ENCODE measurements at regions not wholly inside any gene's neighbourhood (a gene's known extent, or its start where the extent isn't known, plus 50 kb on each side); places are given as distances from the start of the nearest gene placed in this dataset.
"Not testable (repeated sequence)": the region's sequence is repeated elsewhere in the genome, so short reads cannot be mapped to it uniquely, and the experiment has no call there.

DNA sequence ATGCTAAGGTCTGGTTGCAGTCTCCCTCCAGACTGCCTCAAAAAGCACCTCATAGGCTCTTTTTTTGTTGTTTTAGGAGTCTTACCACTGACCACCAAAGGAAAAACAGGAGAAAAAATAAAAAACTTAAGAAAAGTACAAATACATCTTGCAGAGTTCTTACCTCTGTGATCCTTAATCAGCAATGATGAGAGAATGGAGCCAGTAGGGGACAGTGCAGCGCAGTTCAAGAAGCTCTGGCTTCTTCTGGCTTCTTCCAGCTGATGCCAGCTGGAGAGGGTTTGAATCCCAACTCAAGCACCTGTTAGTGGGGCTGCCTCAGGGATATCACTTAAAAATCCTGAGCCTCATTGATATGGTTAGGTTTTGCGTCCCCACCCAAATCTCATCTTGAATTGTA lies 223.3 kb upstream of the ISX start:
- no peak for DNase-seq
- TF ChIP-seq GATA1 (IDR thresholded peaks at IDR 0.05; ENCODE audit: low read depth, low read length) (no peak), POLR2A (IDR thresholded peaks at IDR 0.05; ENCODE audit: low read length) (no peak)

DNA sequence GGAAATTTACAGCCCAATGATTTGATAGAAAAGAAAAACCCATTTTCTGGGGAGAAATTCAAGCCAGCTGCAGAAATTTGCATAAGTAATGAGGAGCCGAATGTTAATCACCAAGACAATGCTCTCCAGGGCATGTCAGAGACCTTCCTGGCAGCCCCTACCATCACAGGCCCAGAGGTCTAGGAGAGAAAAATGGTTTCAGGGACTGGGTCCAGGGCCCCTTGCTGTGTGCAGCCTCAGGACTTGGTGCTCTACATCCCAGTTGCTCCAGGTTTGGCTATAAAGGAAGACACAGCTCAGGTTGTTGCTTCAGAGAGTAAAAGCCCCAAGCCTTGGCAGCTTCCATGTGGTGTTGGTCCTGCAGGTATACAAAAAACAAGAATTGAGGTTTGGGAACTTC lies 222.2 kb upstream of the ISX start:
- DNase-seq = not testable (repeated sequence)

DNA sequence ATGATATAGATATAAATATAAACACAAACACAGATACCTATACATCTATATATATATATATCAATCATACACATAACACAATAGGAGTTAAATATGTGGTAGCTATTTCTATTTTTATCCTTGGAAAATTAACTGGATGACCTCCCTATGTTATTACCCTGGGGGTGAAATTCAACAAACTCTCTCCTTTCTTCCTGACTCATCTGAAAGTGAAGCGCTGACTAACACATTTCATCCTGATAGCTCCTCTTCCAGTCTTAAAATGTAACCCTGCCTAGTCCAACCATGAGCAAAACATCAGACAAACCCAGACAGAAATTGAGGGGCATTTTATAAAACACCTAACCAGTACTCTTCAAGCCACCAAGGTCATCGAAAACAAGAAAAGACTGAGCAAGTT lies 220.6 kb upstream of the ISX start:
- DNase-seq = no peak
- TF ChIP-seq GATA1 (IDR thresholded peaks at IDR 0.05; ENCODE audit: low read depth, low read length) (no peak), POLR2A (IDR thresholded peaks at IDR 0.05; ENCODE audit: low read length) (no peak)

DNA sequence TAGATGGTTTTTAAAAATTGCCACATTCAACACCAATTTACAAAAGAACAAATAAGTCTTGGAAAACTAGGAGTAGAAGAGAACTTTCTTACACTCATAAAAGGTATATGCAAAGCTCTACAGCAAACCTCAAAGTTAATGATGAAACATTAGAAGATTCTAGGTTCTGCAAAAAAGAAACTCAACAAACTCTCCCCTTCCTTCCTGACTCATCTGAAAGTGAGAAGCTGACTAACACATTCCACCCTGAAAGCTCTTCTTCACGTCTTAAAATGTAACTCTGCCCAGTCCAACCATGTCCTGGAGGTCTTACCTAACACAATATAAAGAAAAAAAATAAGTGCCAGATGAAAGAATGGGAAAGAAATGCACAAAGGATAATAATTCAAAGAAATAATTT lies 218.9 kb upstream of the ISX start:
- no peak for DNase-seq
- TF ChIP-seq GATA1 (IDR thresholded peaks at IDR 0.05; ENCODE audit: low read depth, low read length) (no peak), POLR2A (IDR thresholded peaks at IDR 0.05; ENCODE audit: low read length) (no peak)

DNA sequence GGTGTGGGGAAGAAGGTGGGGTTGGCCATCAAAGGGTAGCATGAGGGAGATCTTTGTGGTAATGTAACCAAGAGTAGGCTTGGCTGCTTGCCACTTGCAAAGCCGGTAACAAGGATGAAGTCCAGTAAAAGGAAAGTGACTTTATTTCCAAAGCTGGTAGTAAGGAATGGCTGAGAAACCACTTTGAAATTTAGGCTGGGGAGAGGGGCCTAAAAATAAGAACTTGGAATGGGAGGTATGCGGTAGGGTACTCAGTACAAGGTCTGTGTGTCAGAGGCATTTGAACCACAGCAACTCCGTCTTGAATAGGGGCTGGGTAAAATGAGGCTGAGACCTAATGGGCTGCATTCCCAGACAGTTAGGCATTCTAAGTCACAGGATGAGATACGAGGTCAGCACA lies 216.0 kb upstream of the ISX start:
- TF ChIP-seq GATA1 (IDR thresholded peaks at IDR 0.05; ENCODE audit: low read depth, low read length) = no peak
- no peak for TF ChIP-seq POLR2A (IDR thresholded peaks at IDR 0.05; ENCODE audit: low read length)
- no peak for DNase-seq

DNA sequence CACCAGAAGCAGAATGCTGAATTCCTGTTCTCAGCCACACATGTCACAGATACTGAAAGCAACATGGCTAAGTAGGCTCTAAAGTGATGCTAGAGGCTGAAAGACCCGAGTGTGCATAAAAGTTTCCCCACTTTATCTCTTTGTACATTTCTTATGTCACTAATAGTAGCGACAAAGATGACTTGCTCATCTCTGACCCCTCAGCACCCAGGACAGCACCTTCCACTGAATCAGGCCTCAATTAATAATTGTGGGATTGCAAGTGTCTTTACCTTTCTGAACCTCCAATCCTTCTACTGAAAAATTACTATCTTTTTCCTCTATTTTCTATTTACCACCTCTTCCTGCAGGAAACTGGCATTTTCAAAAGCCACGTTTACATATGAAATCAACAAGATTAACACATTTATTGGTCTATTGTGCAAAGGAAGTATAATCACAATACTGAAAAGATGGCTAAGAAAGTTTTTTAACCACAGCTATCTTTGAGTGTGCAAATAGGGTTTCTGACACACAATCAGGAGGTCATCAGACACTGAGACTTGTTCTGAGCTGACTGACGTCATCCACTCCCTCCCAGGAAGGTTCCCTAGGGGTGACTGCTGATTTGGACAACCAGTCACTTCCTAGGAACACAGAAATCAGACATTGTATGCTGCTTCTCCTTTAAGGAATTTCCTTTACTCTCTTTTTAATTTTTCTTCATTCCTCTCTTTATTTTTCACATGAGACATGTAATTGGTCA lies 213.9 kb upstream of the ISX start:
- TF ChIP-seq POLR2A (IDR thresholded peaks at IDR 0.05; ENCODE audit: low read length) (no peak), GATA1 (IDR thresholded peaks at IDR 0.05; ENCODE audit: low read depth, low read length) (no peak)
- DNase-seq = no peak

DNA sequence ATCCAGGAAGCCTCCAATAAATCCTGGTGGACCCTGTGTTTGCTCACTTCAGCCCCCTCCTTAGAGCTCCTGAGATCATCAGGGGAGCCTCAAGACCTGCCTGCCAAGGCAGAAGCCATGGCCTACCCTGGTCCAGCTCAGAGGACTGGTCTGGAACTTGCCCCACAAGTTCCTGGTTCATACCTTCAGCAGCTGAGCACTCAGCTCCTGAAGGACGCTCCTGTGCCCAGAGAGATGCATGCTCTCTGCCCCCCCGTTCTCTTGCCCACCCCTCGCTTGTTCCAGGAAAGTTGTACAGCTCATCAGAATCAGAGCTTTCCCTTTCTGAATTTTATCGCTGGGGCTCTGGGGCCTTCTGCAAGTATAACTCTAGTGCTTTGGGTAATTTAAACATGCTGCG lies 210.5 kb upstream of the ISX start:
- TF ChIP-seq GATA1 (IDR thresholded peaks at IDR 0.05; ENCODE audit: low read depth, low read length) (no peak), POLR2A (IDR thresholded peaks at IDR 0.05; ENCODE audit: low read length) (no peak)
- DNase-seq = no peak

DNA sequence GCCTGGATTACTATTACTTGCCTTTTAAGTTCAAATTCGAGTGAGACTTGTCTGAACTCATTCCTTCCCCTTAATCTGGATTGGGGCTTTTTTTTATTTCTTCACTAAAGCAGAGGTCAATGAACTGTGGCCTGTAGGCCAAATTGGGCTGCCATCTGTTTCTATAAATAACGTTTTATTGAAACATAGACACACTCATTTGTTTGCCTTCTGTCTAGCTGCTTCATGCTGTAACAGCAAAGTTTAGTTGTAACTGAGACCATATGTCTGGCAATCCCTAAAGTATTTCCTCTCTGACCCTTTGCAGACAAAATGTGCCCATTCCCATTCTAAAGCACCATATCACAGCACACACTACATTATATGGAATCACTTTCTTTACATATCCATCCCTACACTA lies 207.9 kb upstream of the ISX start:
- TF ChIP-seq GATA1 (IDR thresholded peaks at IDR 0.05; ENCODE audit: low read depth, low read length) (no peak), POLR2A (IDR thresholded peaks at IDR 0.05; ENCODE audit: low read length) (no peak)
- DNase-seq = no peak

DNA sequence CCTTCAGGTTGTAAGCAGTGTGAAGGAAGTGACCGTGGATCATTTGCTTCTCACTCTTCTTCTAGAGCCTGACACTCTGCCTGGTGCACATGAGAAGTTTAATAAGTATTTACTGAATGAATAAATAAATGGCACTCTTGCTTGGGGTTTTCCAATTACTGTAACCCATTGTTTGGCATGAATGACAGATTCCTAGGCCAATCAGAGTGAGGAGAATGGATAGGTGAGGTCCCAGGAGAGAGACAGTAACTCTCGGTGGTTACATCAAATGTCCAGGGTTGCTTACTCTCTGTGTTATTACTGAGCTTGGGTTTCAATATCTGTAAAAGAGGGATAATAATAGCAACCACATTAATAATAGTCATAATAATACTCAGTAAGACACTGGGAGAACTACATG lies 204.2 kb upstream of the ISX start:
- DNase-seq = no peak
- TF ChIP-seq POLR2A (IDR thresholded peaks at IDR 0.05; ENCODE audit: low read length) (no peak), GATA1 (IDR thresholded peaks at IDR 0.05; ENCODE audit: low read depth, low read length) (no peak)

DNA sequence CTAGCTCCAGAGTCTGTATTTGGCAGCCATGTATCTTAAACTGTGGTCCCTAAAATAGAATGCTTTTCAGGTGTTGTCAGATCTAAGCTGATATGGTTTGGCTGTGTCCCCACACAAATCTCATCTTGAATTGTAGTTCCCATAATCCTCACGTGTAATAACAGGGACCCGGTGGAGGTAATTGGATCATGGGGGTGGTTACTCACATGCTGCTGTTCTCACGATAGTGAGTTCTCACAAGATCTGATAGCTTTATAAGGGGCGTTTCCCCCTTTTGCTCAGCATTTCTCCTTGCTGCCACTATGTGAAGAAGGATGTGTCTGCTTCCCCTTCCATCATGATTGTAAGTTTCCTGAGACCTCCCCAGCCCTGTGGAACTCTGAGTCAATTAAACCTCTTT lies 199.9 kb upstream of the ISX start:
- DNase-seq = no peak
- no peak for TF ChIP-seq POLR2A (IDR thresholded peaks at IDR 0.05; ENCODE audit: low read length)
- TF ChIP-seq GATA1 (IDR thresholded peaks at IDR 0.05; ENCODE audit: low read depth, low read length) = no peak

DNA sequence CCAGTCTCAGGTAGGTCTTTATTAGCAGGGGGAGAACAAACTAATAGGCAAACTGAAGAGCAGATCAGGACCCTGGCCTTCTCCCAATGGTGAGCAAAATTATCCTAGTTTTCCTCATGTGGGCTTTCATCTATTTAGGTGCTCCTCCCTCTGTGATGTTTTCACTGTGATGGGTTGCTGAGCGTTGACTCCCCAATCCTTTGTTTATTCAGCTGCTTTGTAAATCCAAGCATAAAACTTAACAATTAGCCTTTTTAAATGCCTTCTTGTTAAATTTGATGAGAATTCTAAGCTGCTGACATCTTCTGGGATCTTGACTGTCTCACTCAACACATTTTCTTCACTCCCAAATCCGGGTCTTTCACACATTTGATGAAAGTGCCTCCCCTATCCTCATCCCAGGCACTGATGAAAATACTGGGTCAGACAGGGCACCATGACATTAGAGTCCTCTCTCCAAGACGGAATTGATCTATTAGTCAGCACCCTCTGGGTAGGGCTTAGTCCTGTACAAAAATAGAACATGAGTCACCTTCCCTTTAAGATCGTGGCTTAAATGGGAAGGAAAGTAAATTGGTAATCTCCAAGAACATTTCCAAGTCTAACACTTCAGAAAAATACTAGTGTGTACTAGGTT lies 199.3 kb upstream of the ISX start:
- TF ChIP-seq GATA1 (IDR thresholded peaks at IDR 0.05; ENCODE audit: low read depth, low read length) = no peak
- no peak for DNase-seq

DNA sequence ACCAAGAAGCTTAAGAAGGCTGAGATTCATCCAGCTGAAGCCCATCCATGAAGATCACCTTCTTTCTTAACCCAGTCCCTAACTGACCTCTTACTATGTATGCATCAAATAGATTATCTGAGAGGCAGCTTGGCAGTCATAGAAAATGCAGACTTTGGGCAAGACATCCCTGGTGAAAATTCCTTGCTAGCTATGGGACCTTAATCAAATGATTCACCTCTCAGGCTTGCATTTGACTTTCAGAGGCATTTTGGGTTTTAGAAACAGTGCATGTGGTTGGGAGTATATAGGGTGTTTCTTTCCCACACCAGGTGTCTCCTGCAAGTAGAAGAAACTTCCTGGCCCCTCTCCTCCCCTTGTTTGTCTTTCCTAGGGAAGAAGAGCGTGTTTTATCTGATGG lies 188.5 kb upstream of the ISX start:
- no peak for DNase-seq
- no peak for TF ChIP-seq GATA1 (IDR thresholded peaks at IDR 0.05; ENCODE audit: low read depth, low read length)
- TF ChIP-seq POLR2A (IDR thresholded peaks at IDR 0.05; ENCODE audit: low read length) = no peak

DNA sequence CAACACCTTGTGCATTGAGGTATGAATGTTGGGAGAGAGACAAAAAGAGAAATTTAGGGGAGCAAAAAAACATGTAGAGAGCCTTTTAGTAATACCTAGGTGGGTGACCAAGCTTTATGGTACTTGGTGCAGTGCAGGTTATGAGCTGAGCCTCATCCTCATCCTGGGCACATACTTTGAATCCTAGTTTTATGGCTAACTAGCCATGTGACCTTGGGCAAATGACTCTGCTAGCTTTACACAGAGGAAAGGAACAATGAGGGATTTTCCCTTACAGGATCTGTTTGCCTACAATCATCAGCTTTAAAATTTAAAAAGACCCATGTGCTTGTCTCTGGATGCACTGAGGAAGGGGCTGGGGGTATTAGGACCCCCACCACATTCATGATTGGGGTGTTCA lies 187.8 kb upstream of the ISX start:
- no peak for DNase-seq
- TF ChIP-seq GATA1 (IDR thresholded peaks at IDR 0.05; ENCODE audit: low read depth, low read length) (no peak), POLR2A (IDR thresholded peaks at IDR 0.05; ENCODE audit: low read length) (no peak)

DNA sequence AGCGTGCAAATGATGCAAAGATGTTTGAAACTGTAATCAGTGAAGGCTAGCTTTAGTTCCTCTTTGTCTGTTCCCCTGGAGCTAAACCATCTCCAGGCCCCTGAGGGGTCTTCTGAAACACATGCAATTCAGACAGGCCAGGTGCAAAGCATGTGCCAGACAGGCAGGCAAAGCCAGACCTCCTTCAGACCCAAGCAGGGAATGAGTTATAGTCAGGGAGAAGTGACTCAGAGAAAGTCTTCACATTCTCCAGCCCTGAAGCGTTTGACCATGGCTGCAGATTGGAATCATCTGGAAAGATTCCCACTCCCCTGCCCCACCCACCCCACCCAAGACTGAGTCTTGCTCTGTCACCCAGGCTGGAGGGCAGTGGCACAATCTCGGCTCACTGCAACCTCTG lies 187.0 kb upstream of the ISX start:
- TF ChIP-seq GATA1 (IDR thresholded peaks at IDR 0.05; ENCODE audit: low read depth, low read length) = no peak
- TF ChIP-seq POLR2A (IDR thresholded peaks at IDR 0.05; ENCODE audit: low read length) = no peak
- DNase-seq = no peak

DNA sequence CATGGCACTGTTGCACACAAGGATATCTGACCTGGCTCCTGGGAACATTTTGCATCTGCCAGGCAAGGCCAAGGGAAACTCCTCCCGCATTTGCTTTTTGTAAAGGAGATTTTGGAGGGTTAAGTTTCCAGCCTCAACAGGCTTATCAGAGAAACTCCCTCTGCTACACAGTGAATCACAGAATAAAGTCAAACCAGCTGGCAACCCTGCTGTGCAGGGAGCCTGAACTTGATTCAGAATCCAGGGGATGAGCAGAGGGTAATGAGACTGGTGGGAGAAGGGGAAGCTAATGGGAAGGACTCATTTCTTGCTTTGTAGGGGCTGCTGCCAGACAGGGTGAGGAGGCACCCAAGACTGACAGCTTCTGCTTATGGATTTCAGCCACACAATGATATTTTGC lies 185.3 kb upstream of the ISX start:
- no peak for DNase-seq
- TF ChIP-seq POLR2A (IDR thresholded peaks at IDR 0.05; ENCODE audit: low read length) = no peak
- no peak for TF ChIP-seq GATA1 (IDR thresholded peaks at IDR 0.05; ENCODE audit: low read depth, low read length)

Measured in erythroblast (primary cell).